Activated CD8-positive, alpha-beta T cell treated with anti-CD3 and anti-CD28 coated beads for 36 hours (primary cell): ENCODE measurements at regions not wholly inside any gene's neighbourhood (a gene's known extent, or its start where the extent isn't known, plus 50 kb on each side); places are given as distances from the start of the nearest gene placed in this dataset.

ENCODE experiments used
- ATAC-seq: fragments of 200-7000 bp; cut with Tn5 transposase; one replicate; pipeline ENCODE4 v1.10.0; 2021; ENCODE audit warnings: mild to moderate bottlenecking, moderate library complexity
- CTCF ChIA-PET: fragments of 350-600 bp; sonication (Branson Sonifier 250); formaldehyde crosslinking; loops from one replicate; lab custom pipeline; 2021; ENCODE audit warnings: antibody characterized with exemption; lab: Charles Lee
- POLR2A ChIA-PET: fragments of 350-600 bp; sonication (Branson Sonifier 250); formaldehyde crosslinking; loops from one replicate; lab custom pipeline; 2021; ENCODE audit warnings: antibody characterized with exemption; lab: Charles Lee
- DNase-seq: peaks from one replicate; pipeline ENCODE4 v3.0.0-alpha.2; 2020
- H3K27ac Mint-ChIP-seq: one replicate; pipeline ENCODE4 v1.8.0; 2021; ENCODE audit warnings: mild to moderate bottlenecking, mixed read lengths
- H3K27me3 Mint-ChIP-seq: one replicate; pipeline ENCODE4 v1.8.0; 2021; ENCODE audit warnings: mixed read lengths
- H3K36me3 Mint-ChIP-seq: one replicate; pipeline ENCODE4 v1.8.0; 2021; ENCODE audit warnings: low read depth, mixed read lengths
- H3K4me1 Mint-ChIP-seq: one replicate; pipeline ENCODE4 v1.8.0; 2021; ENCODE audit warnings: low read depth, mixed read lengths
- H3K4me3 Mint-ChIP-seq: one replicate; pipeline ENCODE4 v1.8.0; 2021; ENCODE audit warnings: mild to moderate bottlenecking, moderate library complexity, mixed read lengths
- H3K9me3 Mint-ChIP-seq: one replicate; pipeline ENCODE4 v1.8.0; 2021; ENCODE audit warnings: mixed read lengths
- intact Hi-C: fragments of 100-400 bp; cut with micrococcal nuclease; formaldehyde crosslinking; loops from one replicate; pipeline ENCODE4 v1.10.0; 2022
- TF ChIP-seq, protein P1 (sequence below): fragments of 200-600 bp; IDR thresholded peaks from one replicate; pipeline ENCODE4 v1.8.0; 2022; ENCODE audit warnings: antibody characterized with exemption, mild to moderate bottlenecking

DNA sequence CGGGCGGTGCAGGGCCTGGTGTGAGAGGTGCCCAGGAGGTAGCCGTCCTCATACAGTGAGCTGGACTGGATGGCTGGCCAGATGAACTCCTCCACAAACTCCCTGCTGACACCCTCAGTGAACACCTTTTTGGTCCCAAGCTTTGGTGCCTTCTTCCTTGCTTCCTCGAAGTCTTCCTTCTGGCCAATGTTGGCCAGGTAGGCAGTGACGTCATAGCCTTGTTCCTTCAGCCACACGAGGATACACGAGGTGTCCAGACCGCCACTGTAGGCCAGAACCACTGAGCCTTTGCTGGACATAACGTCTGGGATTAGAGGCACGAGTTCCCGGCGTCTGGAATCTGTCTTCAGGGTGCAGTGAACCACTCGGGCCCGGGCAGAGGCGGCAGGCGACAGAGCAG lies 206.8 kb upstream of the SP4 start:
- TF ChIP-seq, protein P1, sequence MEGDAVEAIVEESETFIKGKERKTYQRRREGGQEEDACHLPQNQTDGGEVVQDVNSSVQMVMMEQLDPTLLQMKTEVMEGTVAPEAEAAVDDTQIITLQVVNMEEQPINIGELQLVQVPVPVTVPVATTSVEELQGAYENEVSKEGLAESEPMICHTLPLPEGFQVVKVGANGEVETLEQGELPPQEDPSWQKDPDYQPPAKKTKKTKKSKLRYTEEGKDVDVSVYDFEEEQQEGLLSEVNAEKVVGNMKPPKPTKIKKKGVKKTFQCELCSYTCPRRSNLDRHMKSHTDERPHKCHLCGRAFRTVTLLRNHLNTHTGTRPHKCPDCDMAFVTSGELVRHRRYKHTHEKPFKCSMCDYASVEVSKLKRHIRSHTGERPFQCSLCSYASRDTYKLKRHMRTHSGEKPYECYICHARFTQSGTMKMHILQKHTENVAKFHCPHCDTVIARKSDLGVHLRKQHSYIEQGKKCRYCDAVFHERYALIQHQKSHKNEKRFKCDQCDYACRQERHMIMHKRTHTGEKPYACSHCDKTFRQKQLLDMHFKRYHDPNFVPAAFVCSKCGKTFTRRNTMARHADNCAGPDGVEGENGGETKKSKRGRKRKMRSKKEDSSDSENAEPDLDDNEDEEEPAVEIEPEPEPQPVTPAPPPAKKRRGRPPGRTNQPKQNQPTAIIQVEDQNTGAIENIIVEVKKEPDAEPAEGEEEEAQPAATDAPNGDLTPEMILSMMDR = no peak
- no peak overlapping the region for H3K27ac Mint-ChIP-seq
- no peak for DNase-seq
- ChIA-PET CTCF (no interaction called here), POLR2A (no interaction called here)
- no peak for ATAC-seq
- no peaks in the 10 kb centered on the region for H3K4me1 Mint-ChIP-seq
- no peaks in the 10 kb centered on the region for H3K27me3 Mint-ChIP-seq
- intact Hi-C loops = no loop called here
- H3K4me3 Mint-ChIP-seq = no peak overlapping the region
- H3K36me3 Mint-ChIP-seq = no peaks in the 10 kb centered on the region
- no peaks in the 10 kb centered on the region for H3K9me3 Mint-ChIP-seq

DNA sequence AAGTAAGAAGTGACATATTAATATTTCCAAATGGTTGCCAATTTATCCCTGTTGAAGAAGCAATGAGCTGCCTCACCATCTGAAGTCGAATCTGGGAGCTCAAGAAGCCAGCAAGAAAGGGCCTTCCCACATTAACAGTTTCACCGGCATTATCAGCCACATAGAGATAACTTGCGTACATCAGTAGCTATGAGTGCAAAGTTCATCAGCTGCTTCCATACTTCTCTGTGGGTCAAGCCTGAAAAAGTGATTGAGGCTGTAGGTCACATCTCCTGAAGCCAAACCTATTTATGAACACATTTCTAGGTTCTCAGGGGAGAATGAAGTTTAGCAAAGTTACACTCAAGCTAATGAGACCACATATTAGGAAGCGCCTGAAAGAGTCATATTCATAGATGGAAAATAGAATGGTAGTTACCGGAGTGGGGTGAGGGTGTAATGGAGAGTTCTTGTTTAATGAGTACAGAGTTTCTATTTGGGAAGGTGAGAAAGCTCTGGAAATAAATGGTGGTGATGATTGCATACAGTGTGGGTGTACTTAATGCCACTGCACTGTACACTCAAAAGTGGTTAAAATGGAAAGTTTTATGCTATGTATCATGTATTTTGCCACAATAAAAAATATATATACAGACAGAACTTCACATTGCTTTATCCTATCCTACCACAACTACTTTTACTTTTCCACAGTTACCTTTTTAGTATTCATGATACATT lies 189.3 kb upstream of the SP4 start:
- Mint-ChIP-seq H3K36me3 (no peaks in the 10 kb centered on the region), H3K4me3 (no peak overlapping the region), H3K4me1 (no peaks in the 10 kb centered on the region), H3K27me3 (peaks cover 26% of the 10 kb centered on the region), H3K27ac (no peak overlapping the region), H3K9me3 (no peaks in the 10 kb centered on the region)
- DNase-seq = no peak
- ChIA-PET CTCF (interaction anchor here (1.7 kb wide), 1 partner anchor 16 kb away, joined by 8 read pairs; no protein-coding TSS in a partner anchor), POLR2A (no interaction called here)
- no peak for ATAC-seq
- TF ChIP-seq, protein P1 = no peak
- intact Hi-C loops = no loop called here

DNA sequence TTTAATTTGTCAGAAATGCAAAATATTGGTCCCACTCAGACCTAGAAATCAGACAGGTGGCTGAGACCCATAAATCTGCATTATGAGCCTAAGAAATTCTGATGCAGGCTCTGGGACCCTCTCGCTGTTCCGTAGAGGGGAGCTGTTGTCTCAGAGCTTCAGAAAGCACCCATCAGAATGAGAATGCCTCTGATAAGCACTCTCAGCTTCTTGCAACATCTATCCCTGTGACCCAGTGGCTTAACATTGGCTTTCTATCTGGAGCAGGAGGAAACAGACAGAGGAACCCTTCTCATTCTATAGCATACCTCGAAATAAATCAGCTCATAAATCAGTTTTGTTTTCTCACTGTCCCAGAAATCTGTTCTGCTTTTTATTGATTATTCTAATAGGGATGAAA lies 184.6 kb upstream of the SP4 start:
- TF ChIP-seq, protein P1 = no peak
- H3K36me3 Mint-ChIP-seq = no peaks in the 10 kb centered on the region
- ChIA-PET POLR2A (no interaction called here), CTCF (interaction anchor here (1.7 kb wide), 1 partner anchor 11 kb away, joined by 4 read pairs; no protein-coding TSS in a partner anchor)
- H3K27ac Mint-ChIP-seq = no peak overlapping the region
- no peak for ATAC-seq
- H3K27me3 Mint-ChIP-seq = peaks cover 28% of the 10 kb centered on the region
- intact Hi-C loops = no loop called here
- H3K9me3 Mint-ChIP-seq = no peaks in the 10 kb centered on the region
- no peak for DNase-seq
- no peaks in the 10 kb centered on the region for H3K4me1 Mint-ChIP-seq
- H3K4me3 Mint-ChIP-seq = no peak overlapping the region

DNA sequence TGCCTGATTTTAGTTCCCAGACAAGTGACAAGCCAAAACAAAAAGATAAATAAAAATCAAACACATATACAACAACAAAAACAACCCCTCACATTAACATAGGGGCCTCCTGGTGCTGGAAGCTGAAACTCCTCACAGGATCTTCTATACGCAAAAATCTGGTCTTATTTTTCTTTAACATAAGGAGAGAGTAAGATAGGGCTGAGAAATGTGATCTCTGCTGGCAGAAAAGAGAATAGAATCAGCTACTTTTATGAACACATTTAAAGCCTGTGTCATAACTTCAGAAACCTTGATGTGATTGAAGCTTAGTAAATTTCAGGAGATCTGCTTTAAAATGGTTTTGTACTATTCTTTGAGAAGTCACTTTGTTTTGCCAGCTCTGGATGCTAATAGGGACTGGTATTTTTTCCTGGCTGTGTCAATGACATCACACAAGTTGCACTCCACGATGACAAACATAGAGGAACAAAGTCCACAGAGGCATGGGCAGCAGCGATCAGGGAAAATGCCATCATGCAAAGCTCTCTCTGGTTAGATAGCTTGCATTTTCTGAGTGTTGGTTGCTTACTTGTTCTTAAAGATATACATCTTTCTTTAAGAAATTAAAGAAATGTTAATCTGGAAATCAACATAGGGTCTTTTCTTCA lies 176.6 kb upstream of the SP4 start:
- DNase-seq (no peak), ATAC-seq (no peak)
- Mint-ChIP-seq H3K9me3 (no peaks in the 10 kb centered on the region), H3K27ac (no peak overlapping the region), H3K36me3 (no peaks in the 10 kb centered on the region), H3K4me3 (no peak overlapping the region), H3K27me3 (peaks cover 52% of the 10 kb centered on the region), H3K4me1 (no peaks in the 10 kb centered on the region)
- intact Hi-C loops = loop anchor here (10.0 kb wide), 2 partner anchors 466 to 754 kb away; partner anchors contain the start of gene SP8
- TF ChIP-seq, protein P1 = no peak
- ChIA-PET CTCF (interaction anchor here (1.2 to 1.9 kb wide), 6 partner anchors 10 to 275 kb away, joined by 3 to 11 read pairs (median 4); no protein-coding TSS in a partner anchor), POLR2A (no interaction called here)
